Cardiac fibroblast (primary cell): ENCODE measurements at regions not wholly inside any gene's neighbourhood (a gene's known extent, or its start where the extent isn't known, plus 50 kb on each side); places are given as distances from the start of the nearest gene placed in this dataset.

ENCODE experiments used
- DNase-seq, 2 donors: peaks; one replicate each; pipeline versions ENCODE4 v3.0.0 to v3.0.0-alpha.2; 2010; ENCODE audit warnings: low read depth in 2 of 2
- H3K4me3 ChIP-seq, 2 donors: replicated peaks in 1 of 2; 1 replicate in 1 of 2; 2 replicates in 1 of 2; pipeline ENCODE4 v1.5.1; 2011; ENCODE audit warnings: low read depth in 2 of 2, low read length in 2 of 2, mild to moderate bottlenecking in 2 of 2, moderate library complexity in 1 of 2
- CTCF ChIP-seq: IDR thresholded peaks from one replicate; pipeline ENCODE4 v1.5.1; 2011; ENCODE audit warnings: low read depth, mild to moderate bottlenecking, low read length, inconsistent platforms

DNA sequence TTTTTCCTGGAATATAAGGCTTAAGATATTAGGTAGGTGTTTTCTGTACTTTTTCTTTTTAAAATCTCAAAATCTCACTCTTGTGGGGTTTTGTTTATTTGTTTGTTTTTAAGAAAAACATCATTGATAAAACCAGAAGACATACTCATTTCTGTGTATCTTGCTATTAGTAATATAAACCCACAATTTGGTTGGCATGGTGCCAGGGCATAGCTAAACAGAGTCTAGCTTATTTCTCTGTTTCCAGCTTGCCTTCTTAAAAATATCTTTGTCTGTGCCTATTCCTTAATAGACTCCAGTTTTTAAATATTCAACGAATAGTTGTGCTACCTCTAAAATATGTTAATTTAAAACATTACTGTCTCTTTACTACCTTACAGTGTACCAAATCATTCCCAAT lies 1121.9 kb upstream of the PCDH20 start:
- DNase-seq = no peak
- H3K4me3 ChIP-seq = no peak overlapping the region
- TF ChIP-seq CTCF = no peak

GRCh38 chr13:62525652-62526051 lies 1110.0 kb upstream of the PCDH20 start:
- no peak for TF ChIP-seq CTCF
- H3K4me3 ChIP-seq = no peak overlapping the region
- no peak for DNase-seq

DNA sequence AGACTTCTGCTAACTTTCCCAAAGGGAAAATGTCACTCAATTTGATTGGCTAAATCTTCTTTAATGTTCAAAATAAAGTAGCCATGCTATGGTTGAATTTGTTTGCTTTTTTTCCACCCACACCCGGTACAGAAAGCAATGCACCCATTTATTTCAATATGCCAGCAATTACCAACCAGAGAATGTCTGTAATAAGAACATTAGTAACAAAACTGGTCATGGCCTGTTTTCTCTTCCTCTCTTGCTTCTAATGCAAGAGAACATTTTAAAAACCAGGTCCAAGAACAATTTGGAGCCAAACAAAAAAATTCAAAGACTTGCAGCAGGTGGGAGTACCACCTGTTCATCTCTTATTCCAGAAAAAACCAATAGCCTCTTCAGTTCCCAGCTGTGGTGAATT lies 1108.8 kb upstream of the PCDH20 start:
- no peak for TF ChIP-seq CTCF
- no peak overlapping the region for H3K4me3 ChIP-seq
- DNase-seq = no peak

DNA sequence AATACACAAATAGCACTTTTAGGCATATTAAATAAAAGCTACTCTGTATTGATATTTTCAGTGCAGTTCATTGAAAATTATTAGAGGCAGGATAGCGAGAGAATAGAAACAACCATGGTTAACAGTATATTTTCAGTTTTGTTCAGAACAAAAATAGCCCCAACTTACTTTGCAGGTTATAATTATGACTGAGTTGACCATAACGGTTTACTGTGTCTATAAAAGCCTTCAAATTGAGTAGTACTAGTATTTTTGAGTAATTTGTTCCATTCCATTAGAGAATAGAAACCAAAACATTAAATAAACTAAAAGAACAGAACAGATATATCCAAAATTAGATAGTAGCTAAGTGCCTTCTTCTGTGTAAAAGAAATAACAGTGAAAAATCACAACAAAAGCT lies 1108.4 kb upstream of the PCDH20 start:
- no peak for TF ChIP-seq CTCF
- no peak overlapping the region for H3K4me3 ChIP-seq
- no peak for DNase-seq

DNA sequence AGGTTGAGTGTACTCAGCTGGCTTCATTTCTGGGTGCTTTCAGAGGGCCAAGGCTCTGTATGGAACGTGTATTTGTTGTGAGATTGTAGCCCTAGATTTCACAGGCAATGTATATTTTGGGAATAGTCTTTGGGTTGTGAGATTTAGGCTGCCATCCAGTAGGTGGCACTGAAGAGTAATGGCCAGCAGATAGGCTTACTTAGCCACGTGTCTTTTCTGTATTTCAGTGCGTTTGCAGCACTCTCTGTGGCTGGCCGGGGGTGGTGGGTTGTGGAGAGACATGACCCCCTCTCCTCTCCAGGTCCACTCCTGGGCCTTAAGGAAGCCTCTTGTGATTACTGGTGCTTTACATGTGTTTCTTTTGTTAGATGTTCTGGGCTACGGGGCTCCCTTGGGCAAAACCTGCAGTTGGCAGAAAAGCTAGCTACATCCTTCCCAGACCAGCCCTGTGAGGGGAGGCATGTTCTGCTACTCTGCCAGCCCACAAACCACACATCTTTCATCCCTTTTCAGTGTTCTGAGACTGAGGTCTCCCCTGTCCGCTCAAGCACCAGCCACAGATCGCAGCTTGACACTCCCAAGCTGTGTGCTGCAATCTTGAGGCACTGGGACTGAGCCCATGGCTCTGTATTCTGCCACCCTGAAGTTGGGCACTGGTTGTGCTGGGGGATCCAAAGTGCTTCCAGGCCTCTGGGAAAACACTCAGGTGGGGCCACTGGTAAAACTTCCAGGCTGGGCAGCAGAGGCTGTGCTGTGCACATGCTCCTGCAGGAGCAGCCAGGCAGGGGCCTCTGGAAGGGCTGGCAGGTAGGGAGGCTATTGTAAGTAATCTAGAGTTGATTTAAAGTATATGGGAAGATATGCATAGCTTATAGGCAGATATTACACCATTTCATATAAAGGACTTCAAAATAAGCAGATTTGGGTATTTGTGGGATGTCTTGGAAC lies 1096.8 kb upstream of the PCDH20 start:
- TF ChIP-seq CTCF = peak; percentile 50
- no peak overlapping the region for H3K4me3 ChIP-seq
- DNase-seq = peak; percentile 22 to 23

- no peak for DNase-seq
- no peak for TF ChIP-seq CTCF
- no peak overlapping the region for H3K4me3 ChIP-seq
Observed at GRCh38 chr13:62510906-62511655, 1095.4 kb upstream of the PCDH20 start.
